ENCODE measurements at regions not wholly inside any gene's neighbourhood (a gene's known extent, or its start where the extent isn't known, plus 50 kb on each side); places are given as distances from the start of the nearest gene placed in this dataset.

DNA sequence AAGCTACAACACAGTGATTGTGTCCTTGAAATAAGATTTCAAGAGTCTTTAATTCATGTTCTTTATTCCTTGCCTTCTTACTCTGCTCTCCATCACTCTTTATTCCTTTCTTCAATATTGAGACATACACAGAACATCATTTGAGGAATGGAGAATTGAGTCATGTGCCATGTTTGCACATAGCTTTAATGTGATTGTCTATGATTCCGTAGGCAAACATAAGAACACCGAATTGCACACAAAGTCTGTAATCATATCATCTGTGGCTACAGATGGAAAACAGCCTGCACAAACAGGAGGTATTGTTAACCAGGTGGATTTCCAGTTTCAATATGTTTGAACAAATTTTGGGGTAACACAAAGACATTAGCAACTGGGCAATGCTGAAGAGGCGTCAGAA lies 571.6 kb upstream of the GJE1 start:
- no peaks in the 10 kb centered on the region for H3K9me2 ChIP-seq (ENCODE audit: insufficient read depth, low read length)
- H3F3A ChIP-seq (ENCODE audit: insufficient read depth, low read length, poor library complexity, severe bottlenecking): no peaks in the 10 kb centered on the region
- no peaks in the 10 kb centered on the region for H3K36me3 ChIP-seq (ENCODE audit: insufficient read depth, low read length)
- no peaks in the 10 kb centered on the region for H3K9me3 ChIP-seq (ENCODE audit: low read length)
- no peak overlapping the region for H3K4me2 ChIP-seq (ENCODE audit: low read length)
- H3K9ac ChIP-seq (ENCODE audit: low read length): no peak overlapping the region
- no peaks in the 10 kb centered on the region for H3K27me3 ChIP-seq (ENCODE audit: insufficient read depth, low read depth, low read length)
- no peaks in the 10 kb centered on the region for H3K79me2 ChIP-seq (replicated peaks; ENCODE audit: insufficient read depth, low read length)
- H2AFZ ChIP-seq (ENCODE audit: low read depth, low read length): no peak overlapping the region
- no peak overlapping the region for H3K27ac ChIP-seq (ENCODE audit: low read length)
- H4K20me1 ChIP-seq (ENCODE audit: insufficient read depth): no peaks in the 10 kb centered on the region
- H3K4me3 ChIP-seq (ENCODE audit: low read length): no peak overlapping the region
- TF ChIP-seq, protein P1, sequence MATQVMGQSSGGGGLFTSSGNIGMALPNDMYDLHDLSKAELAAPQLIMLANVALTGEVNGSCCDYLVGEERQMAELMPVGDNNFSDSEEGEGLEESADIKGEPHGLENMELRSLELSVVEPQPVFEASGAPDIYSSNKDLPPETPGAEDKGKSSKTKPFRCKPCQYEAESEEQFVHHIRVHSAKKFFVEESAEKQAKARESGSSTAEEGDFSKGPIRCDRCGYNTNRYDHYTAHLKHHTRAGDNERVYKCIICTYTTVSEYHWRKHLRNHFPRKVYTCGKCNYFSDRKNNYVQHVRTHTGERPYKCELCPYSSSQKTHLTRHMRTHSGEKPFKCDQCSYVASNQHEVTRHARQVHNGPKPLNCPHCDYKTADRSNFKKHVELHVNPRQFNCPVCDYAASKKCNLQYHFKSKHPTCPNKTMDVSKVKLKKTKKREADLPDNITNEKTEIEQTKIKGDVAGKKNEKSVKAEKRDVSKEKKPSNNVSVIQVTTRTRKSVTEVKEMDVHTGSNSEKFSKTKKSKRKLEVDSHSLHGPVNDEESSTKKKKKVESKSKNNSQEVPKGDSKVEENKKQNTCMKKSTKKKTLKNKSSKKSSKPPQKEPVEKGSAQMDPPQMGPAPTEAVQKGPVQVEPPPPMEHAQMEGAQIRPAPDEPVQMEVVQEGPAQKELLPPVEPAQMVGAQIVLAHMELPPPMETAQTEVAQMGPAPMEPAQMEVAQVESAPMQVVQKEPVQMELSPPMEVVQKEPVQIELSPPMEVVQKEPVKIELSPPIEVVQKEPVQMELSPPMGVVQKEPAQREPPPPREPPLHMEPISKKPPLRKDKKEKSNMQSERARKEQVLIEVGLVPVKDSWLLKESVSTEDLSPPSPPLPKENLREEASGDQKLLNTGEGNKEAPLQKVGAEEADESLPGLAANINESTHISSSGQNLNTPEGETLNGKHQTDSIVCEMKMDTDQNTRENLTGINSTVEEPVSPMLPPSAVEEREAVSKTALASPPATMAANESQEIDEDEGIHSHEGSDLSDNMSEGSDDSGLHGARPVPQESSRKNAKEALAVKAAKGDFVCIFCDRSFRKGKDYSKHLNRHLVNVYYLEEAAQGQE (IDR thresholded peaks at IDR 0.05; ENCODE audit: borderline replicate concordance): no peak
- TF ChIP-seq POLR2AphosphoS5 (IDR thresholded peaks at IDR 0.05): no peak
- no peak for TF ChIP-seq EP300 (conservative IDR thresholded peaks at IDR 0.05; ENCODE audit: poor library complexity, severe bottlenecking)
- TF ChIP-seq SMC3 (conservative IDR thresholded peaks at IDR 0.05; ENCODE audit: poor library complexity): no peak
- TF ChIP-seq, protein P2, sequence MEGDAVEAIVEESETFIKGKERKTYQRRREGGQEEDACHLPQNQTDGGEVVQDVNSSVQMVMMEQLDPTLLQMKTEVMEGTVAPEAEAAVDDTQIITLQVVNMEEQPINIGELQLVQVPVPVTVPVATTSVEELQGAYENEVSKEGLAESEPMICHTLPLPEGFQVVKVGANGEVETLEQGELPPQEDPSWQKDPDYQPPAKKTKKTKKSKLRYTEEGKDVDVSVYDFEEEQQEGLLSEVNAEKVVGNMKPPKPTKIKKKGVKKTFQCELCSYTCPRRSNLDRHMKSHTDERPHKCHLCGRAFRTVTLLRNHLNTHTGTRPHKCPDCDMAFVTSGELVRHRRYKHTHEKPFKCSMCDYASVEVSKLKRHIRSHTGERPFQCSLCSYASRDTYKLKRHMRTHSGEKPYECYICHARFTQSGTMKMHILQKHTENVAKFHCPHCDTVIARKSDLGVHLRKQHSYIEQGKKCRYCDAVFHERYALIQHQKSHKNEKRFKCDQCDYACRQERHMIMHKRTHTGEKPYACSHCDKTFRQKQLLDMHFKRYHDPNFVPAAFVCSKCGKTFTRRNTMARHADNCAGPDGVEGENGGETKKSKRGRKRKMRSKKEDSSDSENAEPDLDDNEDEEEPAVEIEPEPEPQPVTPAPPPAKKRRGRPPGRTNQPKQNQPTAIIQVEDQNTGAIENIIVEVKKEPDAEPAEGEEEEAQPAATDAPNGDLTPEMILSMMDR (IDR thresholded peaks at IDR 0.05; ENCODE audit: poor library complexity, severe bottlenecking): no peak
- no peak for TF ChIP-seq EZH2 (IDR thresholded peaks at IDR 0.05; ENCODE audit: borderline replicate concordance, insufficient read depth, low read length, poor library complexity, severe bottlenecking)
- no peak for TF ChIP-seq RAD21 (conservative IDR thresholded peaks at IDR 0.05)
- TF ChIP-seq MXI1 (conservative IDR thresholded peaks at IDR 0.05; ENCODE audit: poor library complexity, severe bottlenecking): no peak
- no peak for TF ChIP-seq TAF1 (IDR thresholded peaks at IDR 0.05; ENCODE audit: low read depth)

DNA sequence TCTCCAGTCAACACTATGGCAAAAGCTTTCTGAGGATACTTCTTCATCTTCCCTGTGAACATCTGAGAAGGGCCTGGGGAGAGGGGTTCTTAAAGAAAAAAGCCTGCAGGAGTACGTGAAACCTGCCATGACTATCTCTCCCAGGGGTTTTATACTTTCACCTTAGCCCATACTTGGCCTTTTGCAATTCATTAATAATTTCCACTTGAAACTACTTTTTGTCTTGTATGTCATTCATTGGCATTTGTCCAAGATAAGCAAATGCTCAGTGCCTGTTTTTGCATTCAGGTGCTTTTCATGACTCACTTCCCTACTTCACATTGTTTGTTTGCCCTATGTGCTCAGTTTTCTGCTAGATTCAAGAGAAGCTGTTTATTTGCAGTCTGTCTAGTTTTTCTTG lies 580.3 kb upstream of the GJE1 start:
- no peaks in the 10 kb centered on the region for H4K20me1 ChIP-seq (ENCODE audit: insufficient read depth)
- TF ChIP-seq MXI1 (conservative IDR thresholded peaks at IDR 0.05; ENCODE audit: poor library complexity, severe bottlenecking) (no peak), RAD21 (conservative IDR thresholded peaks at IDR 0.05) (no peak), SMC3 (conservative IDR thresholded peaks at IDR 0.05; ENCODE audit: poor library complexity) (no peak), EZH2 (IDR thresholded peaks at IDR 0.05; ENCODE audit: borderline replicate concordance, insufficient read depth, low read length, poor library complexity, severe bottlenecking) (no peak), EP300 (conservative IDR thresholded peaks at IDR 0.05; ENCODE audit: poor library complexity, severe bottlenecking) (no peak), POLR2AphosphoS5 (IDR thresholded peaks at IDR 0.05) (no peak), TAF1 (IDR thresholded peaks at IDR 0.05; ENCODE audit: low read depth) (no peak)
- TF ChIP-seq, protein P1 (IDR thresholded peaks at IDR 0.05; ENCODE audit: borderline replicate concordance): no peak
- TF ChIP-seq, protein P2 (IDR thresholded peaks at IDR 0.05; ENCODE audit: poor library complexity, severe bottlenecking): no peak

More for the DNA sequence above, 580.3 kb upstream of the GJE1 start:
- Histone ChIP-seq H3K9me3 (ENCODE audit: low read length) (no peaks in the 10 kb centered on the region), H3K27me3 (ENCODE audit: insufficient read depth, low read depth, low read length) (no peaks in the 10 kb centered on the region), H3K79me2 (replicated peaks; ENCODE audit: insufficient read depth, low read length) (no peaks in the 10 kb centered on the region), H3K9me2 (ENCODE audit: insufficient read depth, low read length) (no peaks in the 10 kb centered on the region), H3K27ac (ENCODE audit: low read length) (no peak overlapping the region), H3K4me2 (ENCODE audit: low read length) (no peak overlapping the region), H2AFZ (ENCODE audit: low read depth, low read length) (no peak overlapping the region), H3K9ac (ENCODE audit: low read length) (no peak overlapping the region), H3F3A (ENCODE audit: insufficient read depth, low read length, poor library complexity, severe bottlenecking) (no peaks in the 10 kb centered on the region), H3K4me3 (ENCODE audit: low read length) (no peak overlapping the region), H3K36me3 (ENCODE audit: insufficient read depth, low read length) (no peaks in the 10 kb centered on the region)

Measured in neural cell (in vitro differentiated cells).